ENCODE measurements at regions not wholly inside any gene's neighbourhood (a gene's known extent, or its start where the extent isn't known, plus 50 kb on each side); places are given as distances from the start of the nearest gene placed in this dataset.

- Histone ChIP-seq H3K79me2 (ENCODE audit: control insufficient read depth, insufficient read depth, low read length, unreplicated experiment) (no peaks in the 10 kb centered on the region), H3K4me3 (ENCODE audit: low read depth, low read length) (no peak overlapping the region), H3K36me3 (ENCODE audit: insufficient read depth, low read length) (no peaks in the 10 kb centered on the region), H3K27ac (ENCODE audit: low read depth, low read length) (no peak overlapping the region), H2AFZ (ENCODE audit: low read length, unreplicated experiment) (no peak overlapping the region), H3K27me3 (ENCODE audit: insufficient read depth, low read length) (no peaks in the 10 kb centered on the region), H3K4me1 (ENCODE audit: control insufficient read depth, insufficient read depth, low read length, unreplicated experiment) (no peaks in the 10 kb centered on the region)
Observed at GRCh38 chr2:234641086-234641485, 144.2 kb upstream of the ARL4C start.

GRCh38 chr2:234640657-234641056, 143.8 kb upstream of the ARL4C start:
- H2AFZ ChIP-seq (ENCODE audit: low read length, unreplicated experiment), result no peak overlapping the region
- H3K27me3 ChIP-seq (ENCODE audit: insufficient read depth, low read length), result no peaks in the 10 kb centered on the region
- H3K27ac ChIP-seq (ENCODE audit: low read depth, low read length), result no peak overlapping the region
- H3K4me3 ChIP-seq (ENCODE audit: low read depth, low read length), result no peak overlapping the region
- no peaks in the 10 kb centered on the region for H3K79me2 ChIP-seq (ENCODE audit: control insufficient read depth, insufficient read depth, low read length, unreplicated experiment)
- H3K4me1 ChIP-seq (ENCODE audit: control insufficient read depth, insufficient read depth, low read length, unreplicated experiment), result no peaks in the 10 kb centered on the region
- no peaks in the 10 kb centered on the region for H3K36me3 ChIP-seq (ENCODE audit: insufficient read depth, low read length)

DNA sequence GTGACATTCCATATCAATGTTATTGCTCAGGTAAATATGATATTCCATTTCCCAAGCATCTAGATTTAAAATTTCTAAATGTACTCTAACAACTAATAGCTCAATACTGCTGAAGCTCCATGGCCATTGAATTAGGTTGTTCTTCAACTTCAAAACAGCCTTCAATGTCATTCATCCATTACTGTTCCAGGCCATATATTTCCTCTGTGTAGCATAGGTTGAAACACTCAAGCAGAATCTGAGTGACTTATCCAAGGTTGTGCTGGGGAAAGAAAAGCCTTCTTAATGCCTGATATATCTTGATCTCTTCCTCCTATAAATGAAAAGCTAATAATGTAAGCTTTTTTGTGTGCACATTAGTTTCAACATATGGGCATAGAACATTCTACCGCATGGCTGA, 142.1 kb upstream of the ARL4C start:
- Histone ChIP-seq H3K79me2 (ENCODE audit: control insufficient read depth, insufficient read depth, low read length, unreplicated experiment) (no peaks in the 10 kb centered on the region), H3K27me3 (ENCODE audit: insufficient read depth, low read length) (no peaks in the 10 kb centered on the region), H3K27ac (ENCODE audit: low read depth, low read length) (no peak overlapping the region), H3K4me3 (ENCODE audit: low read depth, low read length) (no peak overlapping the region), H3K4me1 (ENCODE audit: control insufficient read depth, insufficient read depth, low read length, unreplicated experiment) (no peaks in the 10 kb centered on the region), H3K36me3 (ENCODE audit: insufficient read depth, low read length) (no peaks in the 10 kb centered on the region), H2AFZ (ENCODE audit: low read length, unreplicated experiment) (no peak overlapping the region)

GRCh38 chr2:234635284-234635683, 138.4 kb upstream of the ARL4C start:
- Histone ChIP-seq H3K4me3 (ENCODE audit: low read depth, low read length) (no peak overlapping the region), H3K4me1 (ENCODE audit: control insufficient read depth, insufficient read depth, low read length, unreplicated experiment) (no peaks in the 10 kb centered on the region), H3K79me2 (ENCODE audit: control insufficient read depth, insufficient read depth, low read length, unreplicated experiment) (no peaks in the 10 kb centered on the region), H3K27ac (ENCODE audit: low read depth, low read length) (no peak overlapping the region), H3K36me3 (ENCODE audit: insufficient read depth, low read length) (no peaks in the 10 kb centered on the region), H2AFZ (ENCODE audit: low read length, unreplicated experiment) (no peak overlapping the region), H3K27me3 (ENCODE audit: insufficient read depth, low read length) (peaks cover 8% of the 10 kb centered on the region)

GRCh38 chr2:234633581-234634230, 136.8 kb upstream of the ARL4C start:
- no peak overlapping the region for H3K27ac ChIP-seq (ENCODE audit: low read depth, low read length)

GRCh38 chr2:234632527-234633391, 135.9 kb upstream of the ARL4C start:
- no peak overlapping the region for H2AFZ ChIP-seq (ENCODE audit: low read length, unreplicated experiment)
- no peaks in the 10 kb centered on the region for H3K79me2 ChIP-seq (ENCODE audit: control insufficient read depth, insufficient read depth, low read length, unreplicated experiment)
- no peaks in the 10 kb centered on the region for H3K4me1 ChIP-seq (ENCODE audit: control insufficient read depth, insufficient read depth, low read length, unreplicated experiment)
- no peak overlapping the region for H3K27ac ChIP-seq (ENCODE audit: low read depth, low read length)
- H3K27me3 ChIP-seq (ENCODE audit: insufficient read depth, low read length), result peaks cover 8% of the 10 kb centered on the region
- no peaks in the 10 kb centered on the region for H3K36me3 ChIP-seq (ENCODE audit: insufficient read depth, low read length)
- H3K4me3 ChIP-seq (ENCODE audit: low read depth, low read length), result no peak overlapping the region

More at GRCh38 chr2:234633581-234634230, 136.8 kb upstream of the ARL4C start:
- Histone ChIP-seq H2AFZ (ENCODE audit: low read length, unreplicated experiment) (no peak overlapping the region), H3K4me1 (ENCODE audit: control insufficient read depth, insufficient read depth, low read length, unreplicated experiment) (no peaks in the 10 kb centered on the region), H3K36me3 (ENCODE audit: insufficient read depth, low read length) (no peaks in the 10 kb centered on the region), H3K4me3 (ENCODE audit: low read depth, low read length) (no peak overlapping the region), H3K79me2 (ENCODE audit: control insufficient read depth, insufficient read depth, low read length, unreplicated experiment) (no peaks in the 10 kb centered on the region), H3K27me3 (ENCODE audit: insufficient read depth, low read length) (peaks cover 8% of the 10 kb centered on the region)

GRCh38 chr2:234631646-234632514, 135.0 kb upstream of the ARL4C start:
- Histone ChIP-seq H3K4me3 (ENCODE audit: low read depth, low read length) (no peak overlapping the region), H3K4me1 (ENCODE audit: control insufficient read depth, insufficient read depth, low read length, unreplicated experiment) (no peaks in the 10 kb centered on the region), H3K36me3 (ENCODE audit: insufficient read depth, low read length) (no peaks in the 10 kb centered on the region), H3K79me2 (ENCODE audit: control insufficient read depth, insufficient read depth, low read length, unreplicated experiment) (no peaks in the 10 kb centered on the region), H3K27me3 (ENCODE audit: insufficient read depth, low read length) (peaks cover 8% of the 10 kb centered on the region), H2AFZ (ENCODE audit: low read length, unreplicated experiment) (no peak overlapping the region), H3K27ac (ENCODE audit: low read depth, low read length) (no peak overlapping the region)

DNA sequence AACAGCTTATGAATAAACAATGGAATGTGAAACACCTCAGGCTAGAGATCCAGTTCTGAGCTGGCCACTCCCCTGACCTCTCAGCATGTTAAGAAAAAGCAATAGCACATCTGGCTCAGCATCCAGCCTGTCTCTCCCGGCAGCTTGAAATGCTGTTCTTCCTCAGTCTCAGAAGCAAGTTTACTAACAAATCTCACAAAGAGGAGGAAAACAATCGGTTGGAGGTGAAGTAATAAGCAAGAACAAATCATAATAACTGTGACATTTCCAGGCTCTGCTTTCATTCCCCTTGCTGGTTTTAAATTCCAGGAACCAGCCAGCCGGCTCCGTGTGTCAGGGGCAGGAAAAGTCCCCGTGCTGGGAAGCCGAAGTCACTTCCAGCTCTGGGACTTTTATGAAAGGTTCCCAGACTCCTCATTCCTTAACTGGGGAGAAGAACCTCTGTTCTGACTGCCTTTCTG, 133.9 kb upstream of the ARL4C start:
- H2AFZ ChIP-seq (ENCODE audit: low read length, unreplicated experiment), result no peak overlapping the region
- peaks cover 8% of the 10 kb centered on the region for H3K27me3 ChIP-seq (ENCODE audit: insufficient read depth, low read length)
- no peaks in the 10 kb centered on the region for H3K79me2 ChIP-seq (ENCODE audit: control insufficient read depth, insufficient read depth, low read length, unreplicated experiment)
- H3K27ac ChIP-seq (ENCODE audit: low read depth, low read length), result no peak overlapping the region
- H3K36me3 ChIP-seq (ENCODE audit: insufficient read depth, low read length), result no peaks in the 10 kb centered on the region
- H3K4me3 ChIP-seq (ENCODE audit: low read depth, low read length), result no peak overlapping the region
- no peaks in the 10 kb centered on the region for H3K4me1 ChIP-seq (ENCODE audit: control insufficient read depth, insufficient read depth, low read length, unreplicated experiment)

GRCh38 chr2:234629596-234629995, 132.7 kb upstream of the ARL4C start:
- H2AFZ ChIP-seq (ENCODE audit: low read length, unreplicated experiment), result no peak overlapping the region

DNA sequence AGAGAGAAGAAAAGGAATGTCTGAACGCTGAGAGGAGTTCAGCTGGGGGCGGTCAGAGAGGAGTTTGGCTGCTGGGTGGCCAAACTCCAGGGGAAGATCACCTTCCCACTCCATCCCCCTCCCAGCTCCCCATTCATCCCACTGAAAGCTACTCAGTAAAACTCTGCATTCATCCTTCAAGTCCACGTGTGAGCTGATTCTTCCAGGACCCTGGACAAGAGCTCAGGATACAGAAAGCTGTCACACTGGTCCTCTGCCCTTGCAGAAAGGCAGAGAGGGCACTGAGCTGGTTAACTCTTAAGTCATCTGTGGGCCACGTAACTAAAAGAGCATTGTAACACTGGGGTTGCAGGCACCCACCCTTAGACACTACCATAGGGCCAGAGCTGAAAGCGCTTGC, 132.1 kb upstream of the ARL4C start:
- Histone ChIP-seq H2AFZ (ENCODE audit: low read length, unreplicated experiment) (no peak overlapping the region), H3K4me1 (ENCODE audit: control insufficient read depth, insufficient read depth, low read length, unreplicated experiment) (no peaks in the 10 kb centered on the region), H3K27me3 (ENCODE audit: insufficient read depth, low read length) (peaks cover 8% of the 10 kb centered on the region), H3K79me2 (ENCODE audit: control insufficient read depth, insufficient read depth, low read length, unreplicated experiment) (no peaks in the 10 kb centered on the region), H3K4me3 (ENCODE audit: low read depth, low read length) (no peak overlapping the region), H3K36me3 (ENCODE audit: insufficient read depth, low read length) (no peaks in the 10 kb centered on the region), H3K27ac (ENCODE audit: low read depth, low read length) (no peak overlapping the region)

More at GRCh38 chr2:234629596-234629995, 132.7 kb upstream of the ARL4C start:
- no peaks in the 10 kb centered on the region for H3K4me1 ChIP-seq (ENCODE audit: control insufficient read depth, insufficient read depth, low read length, unreplicated experiment)
- H3K79me2 ChIP-seq (ENCODE audit: control insufficient read depth, insufficient read depth, low read length, unreplicated experiment), result no peaks in the 10 kb centered on the region
- no peak overlapping the region for H3K4me3 ChIP-seq (ENCODE audit: low read depth, low read length)
- no peaks in the 10 kb centered on the region for H3K36me3 ChIP-seq (ENCODE audit: insufficient read depth, low read length)
- H3K27me3 ChIP-seq (ENCODE audit: insufficient read depth, low read length), result peaks cover 8% of the 10 kb centered on the region
- no peak overlapping the region for H3K27ac ChIP-seq (ENCODE audit: low read depth, low read length)

Data from ACC112 (cell line).